ENCODE measurements at regions not wholly inside any gene's neighbourhood (a gene's known extent, or its start where the extent isn't known, plus 50 kb on each side); places are given as distances from the start of the nearest gene placed in this dataset.

GRCh38 chr14:34204774-34205173, 253.9 kb upstream of the EGLN3 start:
- TF ChIP-seq, protein P1, sequence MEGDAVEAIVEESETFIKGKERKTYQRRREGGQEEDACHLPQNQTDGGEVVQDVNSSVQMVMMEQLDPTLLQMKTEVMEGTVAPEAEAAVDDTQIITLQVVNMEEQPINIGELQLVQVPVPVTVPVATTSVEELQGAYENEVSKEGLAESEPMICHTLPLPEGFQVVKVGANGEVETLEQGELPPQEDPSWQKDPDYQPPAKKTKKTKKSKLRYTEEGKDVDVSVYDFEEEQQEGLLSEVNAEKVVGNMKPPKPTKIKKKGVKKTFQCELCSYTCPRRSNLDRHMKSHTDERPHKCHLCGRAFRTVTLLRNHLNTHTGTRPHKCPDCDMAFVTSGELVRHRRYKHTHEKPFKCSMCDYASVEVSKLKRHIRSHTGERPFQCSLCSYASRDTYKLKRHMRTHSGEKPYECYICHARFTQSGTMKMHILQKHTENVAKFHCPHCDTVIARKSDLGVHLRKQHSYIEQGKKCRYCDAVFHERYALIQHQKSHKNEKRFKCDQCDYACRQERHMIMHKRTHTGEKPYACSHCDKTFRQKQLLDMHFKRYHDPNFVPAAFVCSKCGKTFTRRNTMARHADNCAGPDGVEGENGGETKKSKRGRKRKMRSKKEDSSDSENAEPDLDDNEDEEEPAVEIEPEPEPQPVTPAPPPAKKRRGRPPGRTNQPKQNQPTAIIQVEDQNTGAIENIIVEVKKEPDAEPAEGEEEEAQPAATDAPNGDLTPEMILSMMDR (IDR thresholded peaks at IDR 0.05): no peak
- no peak for TF ChIP-seq EZH2 (IDR thresholded peaks at IDR 0.05; ENCODE audit: borderline replicate concordance, insufficient read depth, low read depth, low read length, poor library complexity, severe bottlenecking)
